AG04449 (cell line): ENCODE measurements at regions not wholly inside any gene's neighbourhood (a gene's known extent, or its start where the extent isn't known, plus 50 kb on each side); places are given as distances from the start of the nearest gene placed in this dataset.
A peak's percentile ranks its signal among the peaks of the same experiment; 100 is the strongest.
"Not testable (repeated sequence)": the region's sequence is repeated elsewhere in the genome, so short reads cannot be mapped to it uniquely, and the experiment has no call there.

Experiments used
- CTCF ChIA-PET: fragments of 350-600 bp; formaldehyde crosslinking; extraction: SDS; loops from one replicate; lab custom pipeline; 2021; ENCODE audit warnings: antibody characterized with exemption; lab: Yijun Ruan, JAX
- POLR2A ChIA-PET: fragments of 400-600, 350-600 bp; formaldehyde crosslinking; extraction: SDS; loops from one replicate; lab custom pipeline; 2020; ENCODE audit warnings: antibody characterized with exemption, inconsistent platforms; lab: Yijun Ruan, JAX
- DNase-seq: peaks from one replicate; pipeline ENCODE4 v3.0.0-alpha.2; 2010; ENCODE audit warnings: low read depth, low spot score
- H3K4me3 ChIP-seq: 2 replicates; pipeline ENCODE4 v1.5.1; 2011; ENCODE audit warnings: low read depth, mild to moderate bottlenecking, control low read depth, low read length
- CTCF ChIP-seq: IDR thresholded peaks from one replicate; pipeline ENCODE4 v1.5.1; 2011; ENCODE audit warnings: mild to moderate bottlenecking, moderate library complexity, low read length, control low read depth, inconsistent platforms; ENCODE audit not compliant: insufficient read depth; ENCODE audit errors: missing control alignments

GRCh38 chr7:79781716-79782115 is 328.2 kb upstream of the MAGI2 start:
- ChIA-PET POLR2A (no interaction called here), CTCF (no interaction called here)
- no peak overlapping the region for H3K4me3 ChIP-seq
- TF ChIP-seq CTCF: no peak
- no peak for DNase-seq

GRCh38 chr7:79778786-79779770 is 325.6 kb upstream of the MAGI2 start:
- ChIA-PET POLR2A (no interaction called here), CTCF (interaction anchor here (0.8 to 1.0 kb wide), 2 partner anchors 481 to 511 kb away, joined by 3 to 4 read pairs; no protein-coding TSS in a partner anchor)
- peak; percentile 88 for DNase-seq
- no peak overlapping the region for H3K4me3 ChIP-seq
- TF ChIP-seq CTCF: no peak

GRCh38 chr7:79775911-79776310 is 322.4 kb upstream of the MAGI2 start:
- no peak for DNase-seq
- no peak overlapping the region for H3K4me3 ChIP-seq
- no peak for TF ChIP-seq CTCF
- POLR2A ChIA-PET: no interaction called here
- CTCF ChIA-PET: interaction anchor here (1.4 kb wide), 1 partner anchor 273 kb away, joined by 5 read pairs; no protein-coding TSS in a partner anchor

- POLR2A ChIA-PET: no interaction called here
- DNase-seq: no peak
- CTCF ChIA-PET: interaction anchor here (1.7 kb wide), 1 partner anchor 273 kb away, joined by 6 read pairs; no protein-coding TSS in a partner anchor
- no peak overlapping the region for H3K4me3 ChIP-seq
- no peak for TF ChIP-seq CTCF
Observed at GRCh38 chr7:79774150-79774549, 320.7 kb upstream of the MAGI2 start.

- no peak for DNase-seq
- no peak overlapping the region for H3K4me3 ChIP-seq
- ChIA-PET POLR2A (no interaction called here), CTCF (interaction anchor here (1.3 kb wide), 1 partner anchor 658 kb away, joined by 3 read pairs; no protein-coding TSS in a partner anchor)
- no peak for TF ChIP-seq CTCF
Observed at GRCh38 chr7:79770970-79771369, 317.5 kb upstream of the MAGI2 start.

- H3K4me3 ChIP-seq: no peak overlapping the region
- POLR2A ChIA-PET: no interaction called here
- DNase-seq: no peak
Observed at GRCh38 chr7:79770063-79770462, 316.6 kb upstream of the MAGI2 start.

GRCh38 chr7:79767876-79768560 is 314.6 kb upstream of the MAGI2 start:
- H3K4me3 ChIP-seq, POLR2A ChIA-PET, DNase-seq: not testable (repeated sequence)
- CTCF ChIA-PET: interaction anchor here (0.7 kb wide), 1 partner anchor 1830 kb away, joined by 3 read pairs; no protein-coding TSS in a partner anchor

More at GRCh38 chr7:79770063-79770462, 316.6 kb upstream of the MAGI2 start:
- TF ChIP-seq CTCF: no peak
- CTCF ChIA-PET: interaction anchor here (1.1 to 1.3 kb wide), 2 partner anchors 14 to 659 kb away, joined by 3 read pairs; no protein-coding TSS in a partner anchor

- H3K4me3 ChIP-seq, POLR2A ChIA-PET, DNase-seq, CTCF ChIA-PET: not testable (repeated sequence)
Observed at GRCh38 chr7:79767192-79767591, 313.7 kb upstream of the MAGI2 start.
